ENCODE measurements at regions not wholly inside any gene's neighbourhood (a gene's known extent, or its start where the extent isn't known, plus 50 kb on each side); places are given as distances from the start of the nearest gene placed in this dataset.

DNA sequence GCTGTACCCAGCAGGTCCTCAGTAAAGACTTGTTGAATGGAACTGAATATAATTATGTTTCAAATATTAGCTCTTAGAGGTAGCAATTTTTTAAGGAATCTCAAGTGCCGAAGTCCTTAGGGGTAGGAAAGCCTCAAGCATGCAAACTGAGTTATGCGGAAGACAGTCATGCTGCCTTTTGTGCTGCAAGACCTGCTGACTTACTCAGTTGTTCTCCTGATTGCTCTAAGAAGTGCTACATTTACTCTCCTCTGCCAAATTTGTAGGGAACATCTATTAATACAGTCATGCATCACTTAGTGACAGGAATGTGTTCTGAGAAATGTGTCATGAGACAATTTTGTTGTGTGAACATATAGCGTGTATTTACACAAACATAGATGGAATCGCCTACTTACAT is 325.6 kb upstream of the AZI2 start:
- ChIA-PET CTCF (no interaction called here), POLR2A (no interaction called here)
- DNase-seq (ENCODE audit: extremely low spot score) = no peak
- no peak for TF ChIP-seq FOXK2 (IDR thresholded peaks at IDR 0.05)
- TF ChIP-seq L3MBTL2 (conservative IDR thresholded peaks at IDR 0.05) = no peak
- no peak for TF ChIP-seq NFRKB (IDR thresholded peaks at IDR 0.05)
- TF ChIP-seq HDGF (IDR thresholded peaks at IDR 0.05; ENCODE audit: borderline replicate concordance) = no peak
- no peak for TF ChIP-seq SUZ12 (IDR thresholded peaks at IDR 0.05)
- no peak for TF ChIP-seq FOXA1 (IDR thresholded peaks at IDR 0.05)
- TF ChIP-seq ZNF384 (IDR thresholded peaks at IDR 0.05) = no peak
- no peak for TF ChIP-seq LEF1 (IDR thresholded peaks at IDR 0.05; ENCODE audit: borderline replicate concordance)
- TF ChIP-seq TARDBP (IDR thresholded peaks at IDR 0.05) = no peak
- TF ChIP-seq SP1 (IDR thresholded peaks at IDR 0.05) = no peak
- TF ChIP-seq, protein P1, sequence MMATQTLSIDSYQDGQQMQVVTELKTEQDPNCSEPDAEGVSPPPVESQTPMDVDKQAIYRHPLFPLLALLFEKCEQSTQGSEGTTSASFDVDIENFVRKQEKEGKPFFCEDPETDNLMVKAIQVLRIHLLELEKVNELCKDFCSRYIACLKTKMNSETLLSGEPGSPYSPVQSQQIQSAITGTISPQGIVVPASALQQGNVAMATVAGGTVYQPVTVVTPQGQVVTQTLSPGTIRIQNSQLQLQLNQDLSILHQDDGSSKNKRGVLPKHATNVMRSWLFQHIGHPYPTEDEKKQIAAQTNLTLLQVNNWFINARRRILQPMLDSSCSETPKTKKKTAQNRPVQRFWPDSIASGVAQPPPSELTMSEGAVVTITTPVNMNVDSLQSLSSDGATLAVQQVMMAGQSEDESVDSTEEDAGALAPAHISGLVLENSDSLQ (IDR thresholded peaks at IDR 0.05) = no peak
- TF ChIP-seq CTBP1 (IDR thresholded peaks at IDR 0.05; ENCODE audit: borderline replicate concordance) = no peak

DNA sequence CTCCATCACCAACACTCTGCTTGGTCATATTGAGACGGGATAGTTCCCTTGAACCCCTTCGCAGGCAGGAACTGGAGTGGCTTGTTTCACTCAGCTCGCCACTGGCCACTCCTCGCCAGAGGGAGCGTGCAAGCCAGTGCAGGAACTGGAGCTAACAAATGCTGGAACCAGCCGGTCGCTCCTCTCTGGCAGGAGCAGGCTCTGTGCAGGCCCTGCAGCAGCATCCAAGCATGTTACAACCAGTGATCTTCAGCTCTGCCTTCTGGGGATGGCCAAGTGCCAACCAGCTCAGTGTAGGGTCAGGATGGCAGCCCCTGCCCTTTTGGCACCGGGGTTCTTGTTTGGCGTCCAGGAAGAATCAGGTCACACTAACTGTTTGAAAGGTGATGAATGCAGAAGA is 329.0 kb upstream of the AZI2 start:
- ChIA-PET CTCF (no interaction called here), POLR2A (no interaction called here)
- TF ChIP-seq ELF4 (IDR thresholded peaks at IDR 0.05) (no peak), FOXK2 (IDR thresholded peaks at IDR 0.05) (no peak), FOXA1 (IDR thresholded peaks at IDR 0.05) (no peak), LEF1 (IDR thresholded peaks at IDR 0.05; ENCODE audit: borderline replicate concordance) (no peak), FOXM1 (IDR thresholded peaks at IDR 0.05; ENCODE audit: borderline replicate concordance) (no peak), SUZ12 (IDR thresholded peaks at IDR 0.05) (no peak), BHLHE40 (IDR thresholded peaks at IDR 0.05; ENCODE audit: borderline replicate concordance) (no peak), L3MBTL2 (conservative IDR thresholded peaks at IDR 0.05) (no peak), TARDBP (IDR thresholded peaks at IDR 0.05) (no peak), SP1 (IDR thresholded peaks at IDR 0.05) (no peak), CTBP1 (IDR thresholded peaks at IDR 0.05; ENCODE audit: borderline replicate concordance) (no peak), HDGF (IDR thresholded peaks at IDR 0.05; ENCODE audit: borderline replicate concordance) (no peak), ARNT (IDR thresholded peaks at IDR 0.05) (no peak), NFRKB (IDR thresholded peaks at IDR 0.05) (no peak), ZNF384 (IDR thresholded peaks at IDR 0.05) (no peak)
- TF ChIP-seq, protein P1 (IDR thresholded peaks at IDR 0.05) = no peak
- DNase-seq (ENCODE audit: extremely low spot score) = no peak

DNA sequence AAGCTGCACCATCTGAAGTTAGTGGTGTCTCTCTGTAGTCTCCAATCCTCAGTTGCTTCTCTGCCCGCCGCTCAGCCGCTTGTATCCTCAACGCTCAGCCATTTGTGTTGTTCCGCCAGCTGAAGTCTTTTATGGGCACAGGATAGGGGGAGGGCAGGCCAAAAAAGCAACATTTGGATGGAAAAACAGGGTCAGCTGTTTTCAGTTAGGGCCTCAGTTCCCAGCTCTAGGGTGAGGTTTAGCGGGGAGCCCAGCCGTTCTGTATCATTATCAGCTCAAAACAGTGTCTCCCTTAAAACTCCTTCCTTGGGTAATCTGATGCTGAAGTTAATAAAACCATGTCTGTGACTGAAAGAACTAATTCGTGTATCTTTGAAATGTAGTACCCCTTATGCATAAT is 329.5 kb upstream of the AZI2 start:
- TF ChIP-seq SUZ12 (IDR thresholded peaks at IDR 0.05) = no peak
- CTCF ChIA-PET = no interaction called here
- POLR2A ChIA-PET = no interaction called here
- DNase-seq (ENCODE audit: extremely low spot score) = no peak

DNA sequence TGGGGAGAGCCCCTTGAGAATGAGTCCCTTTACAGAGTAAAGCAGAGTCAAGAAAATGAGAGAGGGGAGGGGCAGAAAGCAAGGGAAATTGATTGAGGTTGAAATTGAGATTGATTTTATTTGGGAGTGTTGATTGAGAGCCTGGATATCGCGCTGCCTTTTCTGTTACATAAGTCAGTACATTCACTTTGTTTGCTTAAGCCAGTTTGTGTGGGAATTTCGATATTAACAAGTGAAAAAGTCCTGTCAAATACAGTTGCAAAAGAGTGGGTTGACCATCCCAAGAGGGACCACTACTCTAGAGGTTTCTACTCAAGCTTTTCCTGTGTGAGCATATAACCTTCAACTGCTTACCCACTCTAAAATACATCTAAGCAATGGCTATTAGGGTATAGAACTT is 331.4 kb upstream of the AZI2 start:
- POLR2A ChIA-PET = no interaction called here
- no peak for TF ChIP-seq FOXK2 (IDR thresholded peaks at IDR 0.05)
- TF ChIP-seq FOXM1 (IDR thresholded peaks at IDR 0.05; ENCODE audit: borderline replicate concordance) = no peak
- DNase-seq (ENCODE audit: extremely low spot score) = no peak
- CTCF ChIA-PET = interaction anchor here (1.4 kb wide), 1 partner anchor 12 kb away, joined by 3 read pairs; no protein-coding TSS in a partner anchor

DNA sequence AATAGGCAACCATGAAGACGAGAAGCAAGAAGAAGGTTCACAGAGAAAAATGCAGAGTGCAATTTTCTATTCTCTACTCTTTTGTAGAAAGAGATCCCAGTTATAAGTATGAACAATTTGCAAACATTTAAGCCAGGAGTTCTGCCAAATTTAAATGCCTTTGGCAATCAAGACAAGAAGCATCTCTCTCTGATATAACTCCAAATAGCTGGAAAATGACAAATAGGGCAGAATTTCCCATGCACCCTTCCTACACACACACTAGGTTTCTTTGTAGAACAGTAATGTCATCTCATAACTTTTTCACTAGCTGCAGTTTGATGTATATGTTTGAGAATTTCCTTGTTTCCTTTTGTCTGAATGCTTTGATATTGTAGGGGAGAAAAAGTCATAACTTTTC is 333.5 kb upstream of the AZI2 start:
- POLR2A ChIA-PET = no interaction called here
- CTCF ChIA-PET = interaction anchor here (0.7 kb wide), 1 partner anchor 1525 kb away, joined by 4 read pairs; no protein-coding TSS in a partner anchor
- no peak for DNase-seq (ENCODE audit: extremely low spot score)
- no peak for TF ChIP-seq TARDBP (IDR thresholded peaks at IDR 0.05)
- no peak for TF ChIP-seq HDGF (IDR thresholded peaks at IDR 0.05; ENCODE audit: borderline replicate concordance)
- no peak for TF ChIP-seq ELF4 (IDR thresholded peaks at IDR 0.05)

DNA sequence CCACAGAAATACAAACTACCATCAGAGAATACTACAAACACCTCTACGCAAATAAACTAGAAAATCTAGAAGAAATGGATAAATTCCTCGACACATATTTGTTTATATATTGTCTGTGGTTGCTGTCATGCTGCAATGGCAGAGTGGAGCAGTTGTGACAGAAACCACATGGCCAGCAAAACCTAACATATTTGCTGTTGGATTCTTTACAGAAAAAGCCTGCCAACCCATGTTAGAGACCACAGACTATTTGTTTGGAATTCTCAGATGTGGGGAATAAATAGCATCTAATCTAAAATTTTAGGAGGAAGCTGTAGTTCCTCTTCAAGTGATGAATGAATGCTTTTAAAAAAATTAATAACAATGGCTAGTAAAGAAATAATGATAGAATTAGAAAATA is 341.6 kb upstream of the AZI2 start:
- no peak for TF ChIP-seq LEF1 (IDR thresholded peaks at IDR 0.05; ENCODE audit: borderline replicate concordance)
- no peak for TF ChIP-seq L3MBTL2 (conservative IDR thresholded peaks at IDR 0.05)
- no peak for TF ChIP-seq SUZ12 (IDR thresholded peaks at IDR 0.05)
- no peak for TF ChIP-seq NFRKB (IDR thresholded peaks at IDR 0.05)
- no peak for TF ChIP-seq SP1 (IDR thresholded peaks at IDR 0.05)
- TF ChIP-seq FOXA1 (IDR thresholded peaks at IDR 0.05) = no peak
- CTCF ChIA-PET = no interaction called here

DNA sequence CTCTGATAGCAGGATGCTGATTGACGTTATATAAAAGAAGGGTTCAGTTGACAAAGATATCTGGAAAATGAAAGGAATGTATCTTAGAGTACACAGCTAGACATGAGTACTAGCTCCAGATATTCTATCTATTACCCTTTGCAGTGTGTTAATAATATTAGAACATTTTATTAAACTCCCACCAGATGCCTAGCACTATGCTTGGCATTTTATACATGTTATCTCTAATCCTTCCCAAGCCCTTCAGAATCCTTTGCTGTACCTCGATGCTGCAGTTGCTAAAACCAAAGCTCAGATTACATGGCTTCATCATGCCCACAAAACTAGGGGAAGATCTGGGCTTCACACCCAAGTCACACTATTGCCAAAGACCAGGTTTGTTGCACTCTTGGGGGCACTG is 350.1 kb upstream of the AZI2 start:
- ChIA-PET CTCF (no interaction called here), POLR2A (no interaction called here)
- TF ChIP-seq NFRKB (IDR thresholded peaks at IDR 0.05) = no peak
- TF ChIP-seq ELF4 (IDR thresholded peaks at IDR 0.05) = no peak
- no peak for TF ChIP-seq ARNT (IDR thresholded peaks at IDR 0.05)
- TF ChIP-seq ZNF384 (IDR thresholded peaks at IDR 0.05) = no peak
- TF ChIP-seq TARDBP (IDR thresholded peaks at IDR 0.05) = no peak
- no peak for TF ChIP-seq LEF1 (IDR thresholded peaks at IDR 0.05; ENCODE audit: borderline replicate concordance)
- TF ChIP-seq FOXM1 (IDR thresholded peaks at IDR 0.05; ENCODE audit: borderline replicate concordance) = no peak
- no peak for TF ChIP-seq FOXA1 (IDR thresholded peaks at IDR 0.05)
- no peak for TF ChIP-seq FOXK2 (IDR thresholded peaks at IDR 0.05)
- no peak for TF ChIP-seq SUZ12 (IDR thresholded peaks at IDR 0.05)
- TF ChIP-seq, protein P1 (IDR thresholded peaks at IDR 0.05) = no peak
- TF ChIP-seq BHLHE40 (IDR thresholded peaks at IDR 0.05; ENCODE audit: borderline replicate concordance) = no peak
- no peak for TF ChIP-seq CTBP1 (IDR thresholded peaks at IDR 0.05; ENCODE audit: borderline replicate concordance)
- TF ChIP-seq HDGF (IDR thresholded peaks at IDR 0.05; ENCODE audit: borderline replicate concordance) = no peak
- no peak for DNase-seq (ENCODE audit: extremely low spot score)

More for the DNA sequence above, 341.6 kb upstream of the AZI2 start:
- DNase-seq (ENCODE audit: extremely low spot score) = no peak
- POLR2A ChIA-PET = no interaction called here

Measured in HEK293T (cell line).